NCI-H146 treated with DMSO at 0.1 percent for 48 hours (cell line): ENCODE measurements at regions not wholly inside any gene's neighbourhood (a gene's known extent, or its start where the extent isn't known, plus 50 kb on each side); places are given as distances from the start of the nearest gene placed in this dataset.

Source experiments
- DNase-seq: peaks from one replicate; lab custom pipeline; 2025; ENCODE audit not compliant: unreplicated experiment; lab: John Stamatoyannopoulos, UW

GRCh38 chr5:39587675-39588074 lies 162.9 kb upstream of the DAB2 start:
- DNase-seq, result no peak

- no peak for DNase-seq
Measured at GRCh38 chr5:39586185-39586584, 161.4 kb upstream of the DAB2 start.

GRCh38 chr5:39584927-39585326 lies 160.1 kb upstream of the DAB2 start:
- no peak for DNase-seq

GRCh38 chr5:39580702-39581453 lies 156.1 kb upstream of the DAB2 start:
- DNase-seq, result no peak

- DNase-seq, result no peak
Measured at GRCh38 chr5:39579750-39580149, 155.0 kb upstream of the DAB2 start.

GRCh38 chr5:39578887-39579497 lies 154.2 kb upstream of the DAB2 start:
- DNase-seq, result no peak

GRCh38 chr5:39577529-39577928 lies 152.7 kb upstream of the DAB2 start:
- no peak for DNase-seq

GRCh38 chr5:39570403-39571027 lies 145.7 kb upstream of the DAB2 start:
- no peak for DNase-seq

GRCh38 chr5:39569857-39570256 lies 145.1 kb upstream of the DAB2 start:
- no peak for DNase-seq

- DNase-seq, result no peak
Measured at GRCh38 chr5:39566891-39567290, 142.1 kb upstream of the DAB2 start.

GRCh38 chr5:39566029-39566428 lies 141.2 kb upstream of the DAB2 start:
- no peak for DNase-seq

GRCh38 chr5:39561421-39561820 lies 136.6 kb upstream of the DAB2 start:
- DNase-seq, result no peak

- DNase-seq, result no peak
Measured at GRCh38 chr5:39560726-39561125, 135.9 kb upstream of the DAB2 start.

GRCh38 chr5:39559923-39560322 lies 135.1 kb upstream of the DAB2 start:
- DNase-seq, result no peak

- DNase-seq, result no peak
Measured at GRCh38 chr5:39558541-39558940, 133.8 kb upstream of the DAB2 start.

GRCh38 chr5:39555788-39556187 lies 131.0 kb upstream of the DAB2 start:
- no peak for DNase-seq

- DNase-seq, result no peak
Measured at GRCh38 chr5:39547553-39548154, 122.9 kb upstream of the DAB2 start.

GRCh38 chr5:39544941-39545340 lies 120.2 kb upstream of the DAB2 start:
- DNase-seq, result no peak

GRCh38 chr5:39543335-39543734 lies 118.6 kb upstream of the DAB2 start:
- DNase-seq, result no peak

GRCh38 chr5:39542511-39543285 lies 117.9 kb upstream of the DAB2 start:
- DNase-seq, result no peak

- no peak for DNase-seq
Measured at GRCh38 chr5:39541920-39542319, 117.1 kb upstream of the DAB2 start.
